ENCODE measurements at regions not wholly inside any gene's neighbourhood (a gene's known extent, or its start where the extent isn't known, plus 50 kb on each side); places are given as distances from the start of the nearest gene placed in this dataset.

DNA sequence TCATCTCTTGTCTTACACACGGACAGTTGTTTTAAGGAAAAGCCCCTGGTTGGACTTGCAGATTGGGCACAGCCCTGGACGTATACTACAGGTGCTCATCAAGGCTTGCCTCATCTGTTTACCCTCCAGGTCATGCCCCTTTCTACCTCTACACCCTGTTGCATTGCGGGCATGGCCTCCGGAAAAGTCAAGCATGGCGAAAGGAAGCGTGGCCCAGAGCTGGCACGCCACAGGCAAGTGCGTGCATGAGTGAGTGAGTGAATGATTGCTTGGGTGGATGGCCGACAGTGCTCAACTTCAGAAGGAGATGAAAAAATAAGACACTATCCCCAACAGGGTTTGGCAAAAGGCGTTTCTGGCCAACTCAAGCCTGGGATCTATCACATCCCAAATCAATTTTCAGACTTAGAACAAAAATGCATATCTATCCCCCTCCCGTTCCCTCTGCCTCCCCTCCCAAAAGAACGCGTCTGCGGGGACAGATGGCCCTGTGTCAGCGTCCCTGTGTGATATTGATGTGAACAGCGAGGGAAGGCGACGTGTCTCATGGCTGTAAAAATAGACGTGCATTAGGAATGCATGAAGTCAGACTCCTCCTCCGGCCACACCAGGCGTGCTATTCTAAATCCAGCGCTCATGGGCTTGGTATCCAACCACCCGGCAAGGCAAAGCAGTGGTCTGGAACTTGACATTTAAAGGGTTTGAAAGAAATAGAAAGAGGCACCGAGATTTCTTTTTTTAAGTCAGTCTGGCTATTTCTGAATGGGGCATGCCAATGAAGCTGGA lies 96.0 kb downstream of the RPLP1 start:
- H3K9me3 ChIP-seq (ENCODE audit: low read length), result peaks cover 2% of the 10 kb centered on the region
- no peaks in the 10 kb centered on the region for H3K4me1 ChIP-seq (ENCODE audit: insufficient read depth, low read length)
- H3K27me3 ChIP-seq (ENCODE audit: insufficient read depth, low read length), result no peaks in the 10 kb centered on the region
- no peak overlapping the region for H3K4me3 ChIP-seq (ENCODE audit: low read length)
- H3K36me3 ChIP-seq (ENCODE audit: insufficient read depth, low read length), result no peaks in the 10 kb centered on the region
- no peak overlapping the region for H2AFZ ChIP-seq (ENCODE audit: low read depth, low read length)

DNA sequence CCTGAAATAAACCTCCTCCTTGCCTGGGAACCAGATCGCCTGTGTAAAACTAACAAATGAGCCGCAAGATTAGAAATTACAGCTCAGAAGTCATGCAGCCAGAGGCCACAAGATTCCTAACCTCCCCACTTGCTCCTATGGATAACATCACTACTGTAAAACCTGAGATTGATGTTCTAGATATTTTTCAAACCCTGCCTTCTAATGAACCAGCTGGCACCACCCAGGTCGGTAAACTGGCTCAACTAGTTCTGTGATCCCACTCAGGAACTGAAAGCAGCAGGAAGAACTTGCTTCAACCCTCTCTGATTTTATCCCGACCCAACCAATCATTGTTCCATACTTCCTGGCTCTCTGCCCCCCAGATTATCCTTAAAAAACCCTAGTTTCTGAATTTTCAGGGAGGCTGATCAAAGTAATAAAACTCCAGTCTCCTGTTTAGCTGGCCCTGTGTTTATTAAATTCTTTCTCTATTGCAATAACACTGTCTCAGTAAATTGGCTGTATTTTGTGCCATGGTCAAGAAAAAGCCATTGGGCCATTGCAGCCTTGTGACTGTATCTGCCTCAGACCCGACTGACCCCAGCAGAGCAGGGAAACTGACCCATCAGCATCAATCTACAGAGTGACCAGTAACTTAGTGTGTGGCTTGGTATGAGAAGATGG lies 98.9 kb downstream of the RPLP1 start:
- H3K9me3 ChIP-seq (ENCODE audit: low read length), result peaks cover 2% of the 10 kb centered on the region
- no peaks in the 10 kb centered on the region for H3K4me1 ChIP-seq (ENCODE audit: insufficient read depth, low read length)
- no peak overlapping the region for H2AFZ ChIP-seq (ENCODE audit: low read depth, low read length)
- H3K4me3 ChIP-seq (ENCODE audit: low read length), result no peak overlapping the region
- no peaks in the 10 kb centered on the region for H3K27me3 ChIP-seq (ENCODE audit: insufficient read depth, low read length)
- no peaks in the 10 kb centered on the region for H3K36me3 ChIP-seq (ENCODE audit: insufficient read depth, low read length)

DNA sequence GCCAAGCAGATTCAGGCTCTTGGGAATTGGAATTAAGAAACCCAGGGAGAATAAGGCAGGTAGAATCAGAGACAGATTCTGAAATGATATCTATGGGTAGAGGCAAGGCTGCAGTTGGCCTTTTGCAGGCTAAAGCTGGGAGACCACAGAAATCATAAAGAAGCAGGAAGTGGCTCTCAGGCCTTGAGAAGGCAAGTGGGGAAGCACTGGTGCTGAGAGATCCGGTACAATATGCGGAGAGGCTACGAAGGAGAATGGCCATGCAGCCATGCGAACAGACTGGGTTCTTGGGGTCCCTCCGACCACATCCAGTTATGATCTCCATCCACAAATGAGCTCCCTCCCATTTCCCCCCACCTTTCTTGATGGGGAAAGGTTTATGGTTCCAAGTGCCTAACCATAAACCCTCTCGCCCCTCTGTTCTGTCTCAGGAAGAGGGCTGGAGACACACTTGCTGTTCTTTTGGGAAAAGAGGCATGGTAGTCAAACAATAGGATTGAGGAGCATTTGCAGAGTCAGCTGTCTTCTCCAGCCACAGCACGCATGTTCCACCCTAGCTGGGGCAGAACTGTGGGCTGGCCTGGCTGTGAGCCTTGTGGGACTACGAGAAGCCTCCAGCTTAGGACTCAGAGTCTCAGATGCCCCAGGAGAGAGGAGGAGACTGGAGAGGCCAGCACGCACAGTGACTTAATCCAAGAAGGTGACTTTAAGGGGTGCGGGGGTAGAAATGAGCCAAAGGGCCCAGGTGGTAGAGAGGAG lies 99.6 kb downstream of the RPLP1 start:
- Histone ChIP-seq H3K27me3 (ENCODE audit: insufficient read depth, low read length) (no peaks in the 10 kb centered on the region), H3K36me3 (ENCODE audit: insufficient read depth, low read length) (no peaks in the 10 kb centered on the region), H3K9me3 (ENCODE audit: low read length) (peaks cover 2% of the 10 kb centered on the region), H3K4me1 (ENCODE audit: insufficient read depth, low read length) (no peaks in the 10 kb centered on the region), H3K4me3 (ENCODE audit: low read length) (no peak overlapping the region), H2AFZ (ENCODE audit: low read depth, low read length) (no peak overlapping the region)

DNA sequence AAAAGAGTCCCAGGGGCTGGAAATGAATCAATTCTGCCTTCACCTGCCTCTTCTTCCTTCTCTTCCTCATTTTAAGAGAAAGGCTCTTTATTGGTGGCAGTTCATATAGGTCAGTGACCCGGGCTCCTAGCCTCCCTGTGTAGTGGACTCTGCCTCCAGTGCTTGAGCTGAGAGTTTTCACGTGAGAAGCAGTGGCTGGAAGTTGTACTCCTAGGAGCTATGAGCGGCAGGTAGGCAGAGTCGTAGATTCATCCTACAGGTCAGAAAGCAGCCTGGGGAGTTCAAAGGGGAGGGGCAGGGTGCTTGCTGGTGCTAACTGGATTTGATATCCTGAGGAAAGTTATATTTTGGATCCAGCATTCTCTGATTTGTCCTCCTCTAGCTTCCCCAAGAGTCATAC lies 101.1 kb downstream of the RPLP1 start:
- no peak overlapping the region for H2AFZ ChIP-seq (ENCODE audit: low read depth, low read length)
- no peak overlapping the region for H3K4me3 ChIP-seq (ENCODE audit: low read length)
- no peaks in the 10 kb centered on the region for H3K27me3 ChIP-seq (ENCODE audit: insufficient read depth, low read length)
- H3K9me3 ChIP-seq (ENCODE audit: low read length), result peaks cover 2% of the 10 kb centered on the region
- H3K4me1 ChIP-seq (ENCODE audit: insufficient read depth, low read length), result no peaks in the 10 kb centered on the region
- H3K36me3 ChIP-seq (ENCODE audit: insufficient read depth, low read length), result no peaks in the 10 kb centered on the region

DNA sequence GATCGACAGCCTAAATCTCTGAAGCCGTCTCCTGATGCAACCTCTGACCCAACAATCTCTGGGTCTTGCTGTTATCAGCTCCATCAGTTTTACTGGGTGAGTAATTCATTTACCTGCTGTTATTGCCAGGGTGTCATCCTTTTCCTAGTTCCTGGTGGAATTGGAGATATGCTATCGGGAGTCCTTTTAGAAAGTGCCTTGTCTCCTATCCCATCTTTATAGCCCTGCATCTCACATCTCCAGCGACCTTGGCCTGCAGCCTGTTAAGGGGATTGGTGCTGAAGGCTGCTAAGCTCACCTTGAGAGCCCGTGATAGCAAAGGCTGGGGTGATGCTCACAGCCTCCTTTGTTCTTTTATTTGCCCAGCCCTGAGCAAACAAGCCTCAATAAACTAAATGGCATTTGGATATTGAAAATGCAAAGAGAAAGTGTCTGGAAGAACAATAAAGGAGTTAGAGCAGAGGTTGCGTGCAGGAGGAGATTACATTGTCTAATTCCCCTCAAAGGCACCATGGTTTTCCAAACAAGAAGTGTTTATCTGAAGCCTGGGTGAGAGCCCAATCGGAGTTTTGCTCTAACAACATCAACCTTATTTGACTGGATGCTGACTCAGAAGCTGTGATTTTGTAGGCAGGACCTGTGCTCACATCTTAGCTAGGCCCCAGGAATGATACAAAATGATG lies 101.8 kb downstream of the RPLP1 start:
- Histone ChIP-seq H3K27me3 (ENCODE audit: insufficient read depth, low read length) (no peaks in the 10 kb centered on the region), H3K36me3 (ENCODE audit: insufficient read depth, low read length) (no peaks in the 10 kb centered on the region), H2AFZ (ENCODE audit: low read depth, low read length) (no peak overlapping the region), H3K9me3 (ENCODE audit: low read length) (peaks cover 2% of the 10 kb centered on the region), H3K4me1 (ENCODE audit: insufficient read depth, low read length) (no peaks in the 10 kb centered on the region), H3K4me3 (ENCODE audit: low read length) (no peak overlapping the region)

DNA sequence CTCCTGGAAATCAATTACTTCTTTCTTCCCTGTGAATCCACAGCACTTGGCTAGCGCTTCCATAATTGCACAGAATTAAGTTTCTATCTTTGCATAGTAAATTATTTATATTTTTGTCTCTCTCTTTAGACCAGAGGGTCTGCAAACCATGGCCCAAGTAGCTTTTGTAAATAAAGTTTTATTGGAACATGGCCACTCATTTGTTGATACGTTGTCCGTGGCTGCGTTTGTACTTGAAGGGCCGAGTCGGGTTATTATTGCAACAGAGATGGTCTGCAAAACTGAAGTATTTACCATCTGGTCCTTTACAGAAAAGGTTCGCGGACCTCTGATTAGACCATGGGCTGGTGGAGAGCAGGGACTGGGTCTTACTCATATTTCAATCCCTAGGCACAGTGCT lies 102.5 kb downstream of the RPLP1 start:
- Histone ChIP-seq H2AFZ (ENCODE audit: low read depth, low read length) (no peak overlapping the region), H3K4me1 (ENCODE audit: insufficient read depth, low read length) (no peaks in the 10 kb centered on the region), H3K4me3 (ENCODE audit: low read length) (no peak overlapping the region), H3K27me3 (ENCODE audit: insufficient read depth, low read length) (no peaks in the 10 kb centered on the region), H3K36me3 (ENCODE audit: insufficient read depth, low read length) (no peaks in the 10 kb centered on the region), H3K9me3 (ENCODE audit: low read length) (peaks cover 2% of the 10 kb centered on the region)

DNA sequence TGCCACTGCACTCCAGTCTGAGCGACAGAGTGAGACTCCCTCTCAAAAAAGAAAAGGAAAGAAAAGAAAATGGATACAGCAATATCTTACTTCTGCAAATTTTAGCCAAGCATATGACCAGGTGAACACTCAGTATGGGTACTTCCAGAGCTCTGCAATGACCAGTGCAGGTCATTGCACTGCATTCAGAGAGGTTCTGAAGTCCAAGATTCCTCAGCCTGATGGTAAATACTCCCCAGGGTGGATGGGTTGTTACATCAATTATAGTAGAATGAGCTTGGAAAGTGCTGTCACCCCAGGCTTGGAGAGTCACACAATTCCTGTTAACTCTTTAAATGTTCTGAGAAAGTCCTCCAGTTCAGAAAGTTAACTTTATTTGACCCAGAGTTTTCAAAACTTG lies 103.7 kb downstream of the RPLP1 start:
- H3K4me3 ChIP-seq (ENCODE audit: low read length), result no peak overlapping the region
- peaks cover 2% of the 10 kb centered on the region for H3K9me3 ChIP-seq (ENCODE audit: low read length)
- H2AFZ ChIP-seq (ENCODE audit: low read depth, low read length), result no peak overlapping the region
- H3K4me1 ChIP-seq (ENCODE audit: insufficient read depth, low read length), result no peaks in the 10 kb centered on the region
- no peaks in the 10 kb centered on the region for H3K36me3 ChIP-seq (ENCODE audit: insufficient read depth, low read length)
- peaks cover 3% of the 10 kb centered on the region for H3K27me3 ChIP-seq (ENCODE audit: insufficient read depth, low read length)

DNA sequence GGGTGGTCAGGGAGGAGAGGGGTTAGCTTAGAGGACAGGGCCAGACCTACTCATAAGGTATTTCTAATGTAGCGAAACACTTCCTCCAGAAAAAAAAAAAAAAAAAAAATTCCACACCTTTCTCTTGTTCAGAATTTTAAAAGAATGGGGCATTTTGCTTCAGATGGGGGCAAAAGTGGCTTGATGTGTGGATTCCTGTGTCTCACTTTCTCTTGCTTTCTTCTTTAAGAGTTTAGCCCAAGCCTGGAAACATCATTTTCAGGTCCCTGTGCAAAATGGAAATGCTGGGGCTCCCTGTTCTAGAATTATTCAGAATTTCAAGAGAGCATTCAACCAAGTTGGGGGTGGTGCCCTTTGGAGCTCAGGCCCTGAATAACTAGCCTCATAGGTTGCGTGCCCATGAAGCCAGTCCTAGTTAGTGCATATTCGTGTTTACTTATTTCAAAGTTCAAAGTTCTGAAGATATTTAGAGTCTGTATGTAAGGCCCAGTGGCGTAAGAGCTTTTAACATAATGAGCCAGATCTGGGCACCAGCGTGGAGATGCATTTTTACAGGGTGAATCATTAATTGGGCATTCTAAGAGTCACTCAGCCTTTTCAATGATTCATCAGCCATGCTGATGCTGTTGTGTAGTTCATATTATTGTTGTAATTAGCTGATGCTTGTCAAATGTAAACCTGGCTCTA lies 104.5 kb downstream of the RPLP1 start:
- Histone ChIP-seq H2AFZ (ENCODE audit: low read depth, low read length) (no peak overlapping the region), H3K36me3 (ENCODE audit: insufficient read depth, low read length) (no peaks in the 10 kb centered on the region), H3K4me3 (ENCODE audit: low read length) (no peak overlapping the region), H3K27me3 (ENCODE audit: insufficient read depth, low read length) (peaks cover 3% of the 10 kb centered on the region), H3K4me1 (ENCODE audit: insufficient read depth, low read length) (no peaks in the 10 kb centered on the region), H3K9me3 (ENCODE audit: low read length) (no peaks in the 10 kb centered on the region)

DNA sequence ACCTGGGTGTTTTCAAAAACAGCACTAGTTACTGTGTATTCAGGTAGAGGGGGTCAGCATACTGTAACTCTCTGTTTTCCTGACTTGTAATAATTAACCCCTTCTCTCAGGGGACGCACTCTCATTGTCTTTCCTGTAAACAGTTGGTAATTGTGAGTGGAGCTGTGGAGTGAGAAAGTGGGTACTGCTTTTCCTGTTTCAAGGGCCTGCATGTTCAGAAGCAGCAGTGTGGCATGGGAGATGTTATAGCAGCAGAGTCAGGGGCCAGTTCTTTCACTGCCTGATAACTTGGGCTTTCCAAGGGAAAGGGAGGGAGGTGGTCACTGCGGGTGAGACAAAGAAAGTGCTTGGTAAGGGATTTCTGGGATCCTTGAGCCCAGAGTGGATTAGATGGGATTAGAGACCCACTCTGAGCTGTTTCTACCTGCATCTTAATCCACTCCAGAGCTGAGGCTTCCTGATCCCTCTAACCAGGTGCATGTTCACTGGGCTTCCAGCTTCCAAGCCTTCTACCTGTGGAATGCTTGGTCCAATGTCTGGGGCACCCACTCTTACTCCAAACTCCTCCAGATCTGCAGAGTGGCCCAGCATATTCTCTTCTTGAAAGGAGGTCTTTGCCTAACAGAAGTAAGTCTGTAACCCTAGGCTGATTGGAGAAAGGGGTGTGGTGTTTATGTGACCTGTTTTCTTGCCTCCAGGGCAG lies 105.2 kb downstream of the RPLP1 start:
- Histone ChIP-seq H3K4me3 (ENCODE audit: low read length) (no peak overlapping the region), H3K36me3 (ENCODE audit: insufficient read depth, low read length) (no peaks in the 10 kb centered on the region), H3K9me3 (ENCODE audit: low read length) (no peaks in the 10 kb centered on the region), H3K27me3 (ENCODE audit: insufficient read depth, low read length) (peaks cover 3% of the 10 kb centered on the region), H3K4me1 (ENCODE audit: insufficient read depth, low read length) (no peaks in the 10 kb centered on the region), H2AFZ (ENCODE audit: low read depth, low read length) (no peak overlapping the region)

DNA sequence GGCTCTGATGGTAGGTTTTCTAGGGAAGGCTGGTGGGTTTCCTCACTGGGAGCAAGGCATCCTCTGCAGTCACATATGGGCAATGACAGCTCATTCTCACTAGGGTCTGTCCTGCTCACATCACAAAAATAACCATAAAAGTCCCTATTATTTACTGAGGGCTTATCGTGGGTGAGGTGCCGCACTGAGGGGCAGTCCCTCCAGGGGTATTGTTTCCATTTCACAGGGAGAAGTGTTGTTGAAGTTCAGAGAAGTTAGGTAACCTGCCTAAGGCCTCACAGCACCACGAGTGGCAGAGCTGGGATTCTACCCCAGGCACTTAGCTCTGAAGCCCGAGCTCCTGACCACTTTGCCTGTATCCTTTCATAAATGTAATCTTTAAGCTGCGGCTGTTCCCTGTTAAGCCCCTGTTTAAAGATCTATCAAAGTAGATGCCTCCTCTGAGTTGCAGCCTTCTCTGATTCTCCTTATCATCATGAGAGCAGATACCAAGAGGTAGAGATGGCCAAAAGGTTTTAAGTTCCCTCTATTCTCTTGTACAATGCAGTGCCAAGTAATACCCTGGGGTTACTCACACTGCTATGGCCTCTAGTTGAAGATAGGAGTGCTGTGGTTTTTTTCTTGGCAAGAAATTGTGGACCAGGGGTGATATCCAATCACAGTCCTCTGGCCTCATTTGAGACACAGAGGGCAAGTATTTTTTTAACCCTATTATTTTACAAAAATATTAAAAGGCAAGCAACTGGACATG lies 107.0 kb downstream of the RPLP1 start:
- H2AFZ ChIP-seq (ENCODE audit: low read depth, low read length), result no peak overlapping the region
- H3K9me3 ChIP-seq (ENCODE audit: low read length), result no peaks in the 10 kb centered on the region
- H3K4me1 ChIP-seq (ENCODE audit: insufficient read depth, low read length), result no peaks in the 10 kb centered on the region
- H3K36me3 ChIP-seq (ENCODE audit: insufficient read depth, low read length), result no peaks in the 10 kb centered on the region
- H3K4me3 ChIP-seq (ENCODE audit: low read length), result no peak overlapping the region
- peaks cover 3% of the 10 kb centered on the region for H3K27me3 ChIP-seq (ENCODE audit: insufficient read depth, low read length)

DNA sequence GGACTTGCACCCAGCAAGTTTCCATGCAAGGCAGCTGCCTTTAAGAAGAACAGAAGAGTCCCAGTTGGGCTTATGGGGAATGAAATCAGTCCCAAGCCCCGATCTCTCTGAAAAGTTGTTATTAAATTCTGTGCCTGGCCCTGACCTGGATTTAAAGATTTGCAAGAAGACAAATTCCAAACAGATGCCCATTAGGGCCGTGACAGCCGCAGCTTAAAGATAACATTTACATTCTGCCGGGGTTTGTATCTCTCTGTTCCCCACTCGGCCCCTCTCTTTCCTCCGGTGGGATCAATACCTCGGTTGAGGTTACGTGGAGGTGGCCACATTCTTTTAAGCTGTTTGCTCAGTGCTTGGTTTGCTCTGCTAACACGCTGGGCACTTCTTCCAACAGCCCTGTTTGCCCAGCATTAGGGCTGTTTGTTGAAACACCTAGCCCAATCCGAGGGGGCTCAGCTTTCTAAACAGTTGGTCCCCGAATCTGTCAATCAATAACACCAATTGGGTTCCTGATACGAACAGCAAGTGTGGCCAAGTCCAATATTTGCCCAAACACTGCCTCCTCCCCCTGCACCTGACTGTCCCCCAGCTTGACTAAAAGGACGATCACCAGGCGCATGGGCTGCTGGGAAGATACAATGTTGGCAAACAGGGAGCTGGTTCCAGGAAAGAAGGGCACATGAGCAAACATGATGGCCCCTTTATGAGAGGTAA lies 108.6 kb downstream of the RPLP1 start:
- H3K27me3 ChIP-seq (ENCODE audit: insufficient read depth, low read length), result peaks cover 3% of the 10 kb centered on the region
- no peak overlapping the region for H3K4me3 ChIP-seq (ENCODE audit: low read length)
- no peaks in the 10 kb centered on the region for H3K36me3 ChIP-seq (ENCODE audit: insufficient read depth, low read length)
- no peak overlapping the region for H2AFZ ChIP-seq (ENCODE audit: low read depth, low read length)
- H3K9me3 ChIP-seq (ENCODE audit: low read length), result no peaks in the 10 kb centered on the region
- no peaks in the 10 kb centered on the region for H3K4me1 ChIP-seq (ENCODE audit: insufficient read depth, low read length)

Measured in neuron (in vitro differentiated cells).